Neuronal stem cell (in vitro differentiated cells): ENCODE measurements at regions not wholly inside any gene's neighbourhood (a gene's known extent, or its start where the extent isn't known, plus 50 kb on each side); places are given as distances from the start of the nearest gene placed in this dataset.

ENCODE experiments used
- DNase-seq: peaks from one replicate; pipeline ENCODE4 v3.0.0-alpha.2; 2013; ENCODE audit warnings: low spot score
- H2AFZ ChIP-seq: one replicate; pipeline ENCODE4 v1.6.1; 2013; ENCODE audit warnings: mild to moderate bottlenecking, low read length, inconsistent platforms
- H2AK5ac ChIP-seq: 2 replicates; pipeline ENCODE4 v1.6.1; 2013; ENCODE audit warnings: low read depth, mild to moderate bottlenecking, inconsistent platforms, low read length, moderate library complexity, mixed read lengths
- H2BK120ac ChIP-seq: 2 replicates; pipeline ENCODE4 v1.6.1; 2013; ENCODE audit warnings: low read depth, mild to moderate bottlenecking, inconsistent platforms, low read length, moderate library complexity, mixed read lengths
- H2BK12ac ChIP-seq: one replicate; pipeline ENCODE4 v1.6.1; 2013; ENCODE audit warnings: low read length, inconsistent platforms
- H2BK15ac ChIP-seq: 2 replicates; pipeline ENCODE4 v1.6.1; 2013; ENCODE audit warnings: mild to moderate bottlenecking, low read length, inconsistent platforms, mixed read lengths
- H2BK5ac ChIP-seq: one replicate; pipeline ENCODE4 v1.6.1; 2013; ENCODE audit warnings: inconsistent platforms, mild to moderate bottlenecking, low read length, moderate library complexity
- H3K14ac ChIP-seq: one replicate; pipeline ENCODE4 v1.6.1; 2013; ENCODE audit warnings: low read length, inconsistent platforms
- H3K18ac ChIP-seq: 2 replicates; pipeline ENCODE4 v1.6.1; 2013; ENCODE audit warnings: low read length, inconsistent platforms
- H3K23ac ChIP-seq: 2 replicates; pipeline ENCODE4 v1.6.1; 2013; ENCODE audit warnings: low read depth, mild to moderate bottlenecking, mixed read lengths, low read length, inconsistent platforms; ENCODE audit not compliant: poor library complexity
- H3K27ac ChIP-seq: replicated peaks from 3 replicates; pipeline ENCODE4 v1.5.1; 2013; ENCODE audit warnings: low read length, inconsistent platforms
- H3K27me3 ChIP-seq, 3 experiments: 2 replicates each; pipeline ENCODE4 v1.6.1; 2013; ENCODE audit warnings: low read length in 3 of 3, mild to moderate bottlenecking in 2 of 3, inconsistent platforms in 1 of 3, low read depth in 1 of 3, mixed read lengths in 1 of 3, moderate library complexity in 1 of 3; ENCODE audit not compliant: control insufficient read depth in 3 of 3, insufficient read depth in 3 of 3
- H3K36me3 ChIP-seq, 2 donors: replicated peaks in 1 of 2; 2 replicates each; pipeline ENCODE4 v1.6.1; 2013; ENCODE audit warnings: low read length in 2 of 2; ENCODE audit not compliant: control insufficient read depth in 2 of 2, insufficient read depth in 2 of 2
- H3K4ac ChIP-seq: 2 replicates; pipeline ENCODE4 v1.6.1; 2013; ENCODE audit warnings: inconsistent platforms, mild to moderate bottlenecking, low read length, moderate library complexity
- H3K4me1 ChIP-seq, 2 donors: 1 replicate in 1 of 2; 2 replicates in 1 of 2; pipeline ENCODE4 v1.6.1; 2013; ENCODE audit warnings: low read length in 2 of 2, low read depth in 1 of 2; ENCODE audit not compliant: control insufficient read depth in 2 of 2, insufficient read depth in 1 of 2
- H3K4me2 ChIP-seq: one replicate; pipeline ENCODE4 v1.6.1; 2013; ENCODE audit warnings: mild to moderate bottlenecking, low read length, inconsistent platforms; ENCODE audit not compliant: insufficient read depth, poor library complexity, severe bottlenecking
- H3K4me3 ChIP-seq, 2 donors: 2 replicates each; pipeline ENCODE4 v1.5.1; 2013; ENCODE audit warnings: low read length in 2 of 2, mild to moderate bottlenecking in 2 of 2, inconsistent platforms in 1 of 2, moderate library complexity in 1 of 2
- H3K79me1 ChIP-seq: one replicate; pipeline ENCODE4 v1.6.1; 2013; ENCODE audit warnings: low read depth, mild to moderate bottlenecking, inconsistent platforms, low read length, moderate library complexity
- H3K9ac ChIP-seq: one replicate; pipeline ENCODE4 v1.6.1; 2013; ENCODE audit warnings: mild to moderate bottlenecking, low read depth, low read length, inconsistent platforms; ENCODE audit not compliant: poor library complexity
- H3K9me3 ChIP-seq, 2 donors: replicated peaks in 1 of 2; 2 replicates each; pipeline versions ENCODE3 to v1.6.1; 2013; ENCODE audit warnings: low read length in 2 of 2, mild to moderate bottlenecking in 2 of 2, inconsistent platforms in 1 of 2, low read depth in 1 of 2, mixed read lengths in 1 of 2, moderate library complexity in 1 of 2; ENCODE audit not compliant: control insufficient read depth in 2 of 2, insufficient read depth in 1 of 2
- H4K8ac ChIP-seq: one replicate; pipeline ENCODE4 v1.6.1; 2013; ENCODE audit warnings: low read depth, mild to moderate bottlenecking, inconsistent platforms, low read length, moderate library complexity
- H4K91ac ChIP-seq: one replicate; pipeline ENCODE4 v1.6.1; 2013; ENCODE audit warnings: low read length, low read depth, mild to moderate bottlenecking, inconsistent platforms; ENCODE audit not compliant: poor library complexity
- WGBS, 2 donors: extraction: QIAGEN DNeasy Blood & Tissue Kit; methylation state at CpG; one replicate each; pipeline ENCODE4 v1.1.7; 2013; ENCODE audit warnings: missing lambda C conversion rate in 2 of 2, mixed read lengths in 1 of 2; ENCODE audit not compliant: insufficient read length in 2 of 2, insufficient replicate concordance in 1 of 2; ENCODE audit errors: extremely low coverage in 2 of 2; 5-methylcytosine and 5-hydroxymethylcytosine counted together

GRCh38 chr15:88395872-88396781, 71.1 kb downstream of the MRPL46 start:
- Histone ChIP-seq H4K91ac (no peak overlapping the region), H3K9ac (no peak overlapping the region), H3K27ac (peak overlapping the region; percentile 22), H3K4me1 (peaks cover 0 to 4% of the 10 kb centered on the region in 2 donors), H2BK12ac (no peak overlapping the region), H3K36me3 (no peaks in the 10 kb centered on the region), H2AFZ (no peak overlapping the region), H3K9me3 (peaks cover 0 to 1% of the 10 kb centered on the region in 2 donors), H3K27me3 (peaks cover 0 to 2% (median 0%) of the 10 kb centered on the region in 3 experiments), H2BK15ac (no peak overlapping the region), H3K23ac (no peak overlapping the region), H3K79me1 (no peaks in the 10 kb centered on the region), H3K4me2 (no peak overlapping the region), H3K4ac (no peak overlapping the region), H3K4me3 (no peak overlapping the region), H3K14ac (no peak overlapping the region), H4K8ac (no peak overlapping the region), H2BK120ac (no peak overlapping the region), H3K18ac (no peak overlapping the region), H2BK5ac (no peak overlapping the region), H2AK5ac (no peak overlapping the region)
- WGBS, 2 donors: no CpG with 5 or more reads among the region's 6 CpGs
- no peak for DNase-seq

- Histone ChIP-seq H3K79me1 (no peaks in the 10 kb centered on the region), H3K9ac (no peak overlapping the region), H3K27ac (no peak overlapping the region), H2BK15ac (no peak overlapping the region), H3K36me3 (no peaks in the 10 kb centered on the region), H3K9me3 (peaks cover 0 to 1% of the 10 kb centered on the region in 2 donors), H3K23ac (no peak overlapping the region), H3K14ac (no peak overlapping the region), H3K4me2 (no peak overlapping the region), H3K27me3 (no peaks in the 10 kb centered on the region), H4K8ac (no peak overlapping the region), H2BK5ac (no peak overlapping the region), H3K4ac (no peak overlapping the region), H4K91ac (no peak overlapping the region), H2AK5ac (no peak overlapping the region), H2AFZ (no peak overlapping the region), H2BK120ac (no peak overlapping the region), H3K4me1 (peaks cover 0 to 4% of the 10 kb centered on the region in 2 donors), H2BK12ac (no peak overlapping the region), H3K4me3 (no peak overlapping the region), H3K18ac (no peak overlapping the region)
- no peak for DNase-seq
- WGBS, 2 donors: no CpG with 5 or more reads among the region's 7 CpGs
These were observed 71.9 kb downstream of the MRPL46 start for GRCh38 chr15:88395241-88395640.

GRCh38 chr15:88394553-88395145, 72.5 kb downstream of the MRPL46 start:
- Histone ChIP-seq H3K36me3 (no peaks in the 10 kb centered on the region), H3K9me3 (peaks cover 0 to 1% of the 10 kb centered on the region in 2 donors), H2AFZ (no peak overlapping the region), H3K4ac (no peak overlapping the region), H4K8ac (no peak overlapping the region), H4K91ac (no peak overlapping the region), H3K4me1 (peaks cover 0 to 4% of the 10 kb centered on the region in 2 donors), H3K9ac (no peak overlapping the region), H3K27me3 (no peaks in the 10 kb centered on the region), H3K23ac (no peak overlapping the region), H3K79me1 (no peaks in the 10 kb centered on the region), H3K4me3 (no peak overlapping the region), H3K4me2 (no peak overlapping the region), H3K27ac (no peak overlapping the region), H2BK15ac (no peak overlapping the region), H2BK5ac (no peak overlapping the region), H2BK120ac (no peak overlapping the region), H3K14ac (no peak overlapping the region), H2BK12ac (no peak overlapping the region), H3K18ac (no peak overlapping the region), H2AK5ac (no peak overlapping the region)
- DNase-seq: no peak
- no CpG with 5 or more reads among the region's 1 CpG for WGBS, 2 donors
